ENCODE measurements at regions not wholly inside any gene's neighbourhood (a gene's known extent, or its start where the extent isn't known, plus 50 kb on each side); places are given as distances from the start of the nearest gene placed in this dataset.

DNA sequence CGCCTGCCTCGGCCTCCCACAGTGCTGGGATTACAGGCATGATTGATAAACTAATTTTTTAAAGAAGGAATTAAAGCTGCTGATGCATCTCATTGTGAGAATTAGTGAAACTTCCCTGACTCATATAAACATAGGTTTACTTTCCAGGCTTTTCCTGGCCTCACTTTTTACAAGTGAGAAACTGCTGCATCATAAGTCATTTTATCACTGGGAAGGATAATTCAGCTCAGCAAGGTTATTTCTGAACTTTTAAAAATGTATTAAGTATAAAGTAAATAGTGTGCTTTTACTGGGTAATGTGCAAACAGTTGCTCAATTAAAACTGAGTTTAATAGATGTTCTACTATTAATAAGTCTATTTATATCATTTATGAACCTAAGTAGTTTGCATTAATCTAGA lies 1130.3 kb upstream of the CDH2 start:
- no peak for TF ChIP-seq POLR2A (IDR thresholded peaks at IDR 0.05)
- TF ChIP-seq, protein P1, sequence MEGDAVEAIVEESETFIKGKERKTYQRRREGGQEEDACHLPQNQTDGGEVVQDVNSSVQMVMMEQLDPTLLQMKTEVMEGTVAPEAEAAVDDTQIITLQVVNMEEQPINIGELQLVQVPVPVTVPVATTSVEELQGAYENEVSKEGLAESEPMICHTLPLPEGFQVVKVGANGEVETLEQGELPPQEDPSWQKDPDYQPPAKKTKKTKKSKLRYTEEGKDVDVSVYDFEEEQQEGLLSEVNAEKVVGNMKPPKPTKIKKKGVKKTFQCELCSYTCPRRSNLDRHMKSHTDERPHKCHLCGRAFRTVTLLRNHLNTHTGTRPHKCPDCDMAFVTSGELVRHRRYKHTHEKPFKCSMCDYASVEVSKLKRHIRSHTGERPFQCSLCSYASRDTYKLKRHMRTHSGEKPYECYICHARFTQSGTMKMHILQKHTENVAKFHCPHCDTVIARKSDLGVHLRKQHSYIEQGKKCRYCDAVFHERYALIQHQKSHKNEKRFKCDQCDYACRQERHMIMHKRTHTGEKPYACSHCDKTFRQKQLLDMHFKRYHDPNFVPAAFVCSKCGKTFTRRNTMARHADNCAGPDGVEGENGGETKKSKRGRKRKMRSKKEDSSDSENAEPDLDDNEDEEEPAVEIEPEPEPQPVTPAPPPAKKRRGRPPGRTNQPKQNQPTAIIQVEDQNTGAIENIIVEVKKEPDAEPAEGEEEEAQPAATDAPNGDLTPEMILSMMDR (IDR thresholded peaks at IDR 0.05) = no peak
- no peak overlapping the region for H3K4me3 ChIP-seq (ENCODE audit: low read depth, poor library complexity, severe bottlenecking)
- intact Hi-C loops (cut with DNase I; ENCODE audit: low total_unique reads) = no loop called here
- DNase-seq (ENCODE audit: low spot score in 2 of 2) = no peak
- WGBS, 2 donors = 82 to 89% methylated on average over 2 of the region's 2 CpGs

GRCh38 chr18:29305516-29305915 lies 1128.6 kb upstream of the CDH2 start:
- intact Hi-C loops (cut with DNase I; ENCODE audit: low total_unique reads) = no loop called here
- no peak overlapping the region for H3K4me3 ChIP-seq (ENCODE audit: low read depth, poor library complexity, severe bottlenecking)
- no peak for TF ChIP-seq POLR2A (IDR thresholded peaks at IDR 0.05)
- TF ChIP-seq, protein P1 (IDR thresholded peaks at IDR 0.05) = no peak
- no peak for DNase-seq (ENCODE audit: low spot score in 2 of 2)
- 84 to 86% methylated on average over 3 of the region's 3 CpGs for WGBS, 2 donors

- WGBS, 2 donors = 78 to 92% methylated on average over 3 of the region's 3 CpGs
- H3K4me3 ChIP-seq (ENCODE audit: low read depth, poor library complexity, severe bottlenecking) = no peak overlapping the region
- TF ChIP-seq, protein P1 (IDR thresholded peaks at IDR 0.05) = no peak
- intact Hi-C loops (cut with DNase I; ENCODE audit: low total_unique reads) = no loop called here
- DNase-seq (ENCODE audit: low spot score in 2 of 2) = no peak
Measured at GRCh38 chr18:29301048-29301447, 1124.1 kb upstream of the CDH2 start.

DNA sequence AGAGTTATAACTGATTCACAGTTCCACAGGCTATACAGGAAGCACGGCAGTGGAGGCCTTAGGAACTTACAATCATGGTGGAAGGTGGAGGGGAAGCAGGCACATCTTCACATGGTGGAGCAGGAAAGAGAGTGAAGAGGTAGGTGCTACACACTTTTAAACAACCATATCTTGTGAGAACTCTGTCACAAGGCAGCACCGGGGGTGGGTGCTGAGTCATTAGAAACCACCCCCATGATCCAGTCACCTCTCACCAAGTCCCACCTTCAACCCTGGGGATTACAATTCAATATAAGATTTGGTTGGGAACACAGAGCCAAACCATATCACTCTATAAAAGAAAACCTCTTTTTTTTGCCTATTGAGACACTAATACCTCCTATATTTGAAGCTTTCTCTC lies 1108.5 kb upstream of the CDH2 start:
- TF ChIP-seq POLR2A (IDR thresholded peaks at IDR 0.05) = no peak
- TF ChIP-seq, protein P1 (IDR thresholded peaks at IDR 0.05) = no peak
- H3K4me3 ChIP-seq (ENCODE audit: low read depth, poor library complexity, severe bottlenecking) = no peak overlapping the region
- no peak for DNase-seq (ENCODE audit: low spot score in 2 of 2)
- intact Hi-C loops (cut with DNase I; ENCODE audit: low total_unique reads) = no loop called here
- WGBS, 2 donors = 86 to 87% methylated on average over 2 of the region's 2 CpGs

GRCh38 chr18:29271501-29271900 lies 1094.6 kb upstream of the CDH2 start:
- WGBS, 2 donors = 89 to 94% methylated on average over 2 of the region's 2 CpGs
- TF ChIP-seq POLR2A (IDR thresholded peaks at IDR 0.05) = no peak
- TF ChIP-seq, protein P1 (IDR thresholded peaks at IDR 0.05) = no peak
- H3K4me3 ChIP-seq (ENCODE audit: low read depth, poor library complexity, severe bottlenecking) = no peak overlapping the region
- intact Hi-C loops (cut with DNase I; ENCODE audit: low total_unique reads) = no loop called here
- DNase-seq (ENCODE audit: low spot score in 2 of 2) = no peak

DNA sequence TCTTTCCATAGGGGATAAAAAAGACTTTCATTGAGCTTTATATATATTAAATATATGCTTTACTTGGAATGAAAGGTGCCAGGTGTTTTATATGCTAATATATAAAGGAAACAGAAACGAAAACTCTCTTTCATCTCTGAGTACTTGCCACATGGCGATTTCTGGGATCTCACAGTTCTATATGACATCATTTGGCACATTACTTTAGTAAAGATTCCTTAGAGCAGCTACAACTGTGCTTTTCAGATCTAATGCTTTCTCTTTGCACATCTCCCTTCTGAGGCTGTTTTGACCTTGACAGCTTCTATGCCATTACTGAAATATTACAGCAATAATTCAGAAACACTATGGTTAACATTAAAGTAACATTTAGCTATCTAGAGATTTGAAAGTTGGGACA lies 1082.9 kb upstream of the CDH2 start:
- 31 to 47% methylated on average over 2 of the region's 2 CpGs for WGBS, 2 donors
- TF ChIP-seq, protein P1 (IDR thresholded peaks at IDR 0.05) = no peak
- no peak overlapping the region for H3K4me3 ChIP-seq (ENCODE audit: low read depth, poor library complexity, severe bottlenecking)
- intact Hi-C loops (cut with DNase I; ENCODE audit: low total_unique reads) = no loop called here
- no peak for DNase-seq (ENCODE audit: low spot score in 2 of 2)

Data from lower leg skin (tissue), 4 donors.